K562 (cell line): ENCODE measurements at regions not wholly inside any gene's neighbourhood (a gene's known extent, or its start where the extent isn't known, plus 50 kb on each side); places are given as distances from the start of the nearest gene placed in this dataset.

Experiments used
- ATF7 ChIP-seq: fragments of 450-650 bp; IDR thresholded peaks from 2 replicates; pipeline ENCODE4 v1.7.1; 2014; ENCODE audit warnings: mild to moderate bottlenecking, moderate library complexity
- CBFB ChIP-seq: sonication (generic); formaldehyde crosslinking; IDR thresholded peaks from 2 replicates; pipeline ENCODE4 v1.4.0; 2020; ENCODE audit warnings: mild to moderate bottlenecking, missing genetic modification reagents
- CHD1 ChIP-seq: fragments of 200-600 bp; sonication (generic); IDR thresholded peaks from one replicate; pipeline ENCODE4 v1.6.1; 2012; ENCODE audit warnings: mild to moderate bottlenecking, moderate library complexity, low read length, inconsistent platforms
- GABPB1 ChIP-seq: sonication (generic); formaldehyde crosslinking; IDR thresholded peaks from 2 replicates; pipeline ENCODE4 v1.8.0; 2022; ENCODE audit warnings: mild to moderate bottlenecking, missing genetic modification reagents
- MTA1 ChIP-seq: fragments of 450-650 bp; IDR thresholded peaks from 2 replicates; pipeline ENCODE4 v1.6.1; 2017; ENCODE audit warnings: borderline replicate concordance
- MTA2 ChIP-seq: fragments of 450-650 bp; IDR thresholded peaks from 2 replicates; pipeline ENCODE4 v1.6.1; 2016; ENCODE audit warnings: low read depth
- POLR2A ChIP-seq: fragments of 450-650 bp; conservative IDR thresholded peaks from 2 replicates; pipeline ENCODE4 v1.6.1; 2016
- POLR2AphosphoS5 ChIP-seq: IDR thresholded peaks from 2 replicates; pipeline ENCODE4 v1.6.1; 2011; ENCODE audit warnings: mild to moderate bottlenecking, low read depth, low read length, moderate library complexity; ENCODE audit not compliant: control insufficient read depth, insufficient read depth
- RAD21 ChIP-seq, 2 experiments: fragments of 250-450 bp in 1 of 2; fragments of 450-650 bp in 1 of 2; sonication (Bioruptor Pico) in 1 of 2; formaldehyde crosslinking in 1 of 2; IDR thresholded peaks in 1 of 2; conservative IDR thresholded peaks in 1 of 2; 2 replicates each; pipeline versions ENCODE4 v1.4.0 to v1.8.0; 2020 to 2022; ENCODE audit warnings: mild to moderate bottlenecking in 2 of 2, moderate library complexity in 1 of 2
- ZNF280A ChIP-seq: fragments of 450-650 bp; IDR thresholded peaks from 2 replicates; pipeline ENCODE4 v1.6.1; 2018; ENCODE audit warnings: mild to moderate bottlenecking, low read depth; ENCODE audit not compliant: partially characterized antibody
- TF ChIP-seq, protein P1 (sequence below), 3 experiments: IDR thresholded peaks in 2 of 3; conservative IDR thresholded peaks in 1 of 3; 2 replicates each; pipeline ENCODE4 v1.5.1; 2011 to 2012; ENCODE audit warnings: low read length in 3 of 3, mild to moderate bottlenecking in 3 of 3, control low read depth in 2 of 3, improper control_type of control experiment in 1 of 3, inconsistent platforms in 1 of 3, low read depth in 1 of 3, mixed read lengths in 1 of 3, moderate library complexity in 1 of 3; ENCODE audit not compliant: insufficient read depth in 2 of 3

GRCh38 chr3:177658354-177658753, 461.1 kb upstream of the TBL1XR1 start:
- no peak for TF ChIP-seq POLR2A
- no peak for TF ChIP-seq ATF7
- TF ChIP-seq MTA2: no peak
- no peak for TF ChIP-seq ZNF280A
- no peak for TF ChIP-seq CBFB (CRISPR knock-in tag)
- TF ChIP-seq, protein P1, sequence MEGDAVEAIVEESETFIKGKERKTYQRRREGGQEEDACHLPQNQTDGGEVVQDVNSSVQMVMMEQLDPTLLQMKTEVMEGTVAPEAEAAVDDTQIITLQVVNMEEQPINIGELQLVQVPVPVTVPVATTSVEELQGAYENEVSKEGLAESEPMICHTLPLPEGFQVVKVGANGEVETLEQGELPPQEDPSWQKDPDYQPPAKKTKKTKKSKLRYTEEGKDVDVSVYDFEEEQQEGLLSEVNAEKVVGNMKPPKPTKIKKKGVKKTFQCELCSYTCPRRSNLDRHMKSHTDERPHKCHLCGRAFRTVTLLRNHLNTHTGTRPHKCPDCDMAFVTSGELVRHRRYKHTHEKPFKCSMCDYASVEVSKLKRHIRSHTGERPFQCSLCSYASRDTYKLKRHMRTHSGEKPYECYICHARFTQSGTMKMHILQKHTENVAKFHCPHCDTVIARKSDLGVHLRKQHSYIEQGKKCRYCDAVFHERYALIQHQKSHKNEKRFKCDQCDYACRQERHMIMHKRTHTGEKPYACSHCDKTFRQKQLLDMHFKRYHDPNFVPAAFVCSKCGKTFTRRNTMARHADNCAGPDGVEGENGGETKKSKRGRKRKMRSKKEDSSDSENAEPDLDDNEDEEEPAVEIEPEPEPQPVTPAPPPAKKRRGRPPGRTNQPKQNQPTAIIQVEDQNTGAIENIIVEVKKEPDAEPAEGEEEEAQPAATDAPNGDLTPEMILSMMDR (IDR thresholded peaks at IDR 0.05 in 2 of 3, conservative IDR thresholded peaks at IDR 0.05 in 1 of 3; ENCODE audit: insufficient read depth in 2 of 3, low read depth in 1 of 3, low read length in 3 of 3): no peak
- TF ChIP-seq GABPB1: no peak
- no peak for TF ChIP-seq MTA1
- no peak for TF ChIP-seq POLR2AphosphoS5
- TF ChIP-seq CHD1: no peak
- no peak for TF ChIP-seq RAD21 (CRISPR knock-in tag; conservative IDR thresholded peaks at IDR 0.05 in 1 of 2, IDR thresholded peaks at IDR 0.05 in 1 of 2)
